Upper lobe of right lung (tissue), 1 donor: ENCODE measurements at regions not wholly inside any gene's neighbourhood (a gene's known extent, or its start where the extent isn't known, plus 50 kb on each side); places are given as distances from the start of the nearest gene placed in this dataset. TPM values are rescaled to one million over a fixed set of nuclear protein-coding genes. Genes with fewer than 3 reads are reported as not detected.
"Not testable (repeated sequence)": the region's sequence is repeated elsewhere in the genome, so short reads cannot be mapped to it uniquely, and the experiment has no call there.

Experiments used
- ATAC-seq: fragments of 200-7000 bp; cut with Tn5 transposase; one replicate; pipeline ENCODE4 v1.9.1; 2020; ENCODE audit warnings: mild to moderate bottlenecking, moderate library complexity
- DNase-seq: peaks from one replicate; pipeline ENCODE4 v3.0.0-alpha.2; 2020
- H3K27ac ChIP-seq: fragments of 200-600 bp; one replicate; pipeline ENCODE4 v1.8.0; 2022
- H3K27me3 ChIP-seq: fragments of 200-600 bp; one replicate; pipeline ENCODE4 v1.8.0; 2022; ENCODE audit warnings: mild to moderate bottlenecking
- H3K36me3 ChIP-seq: fragments of 200-600 bp; one replicate; pipeline ENCODE4 v1.8.0; 2022
- H3K4me1 ChIP-seq: fragments of 200-600 bp; one replicate; pipeline ENCODE4 v1.8.0; 2022
- H3K4me3 ChIP-seq: fragments of 200-600 bp; one replicate; pipeline ENCODE4 v1.8.0; 2022; ENCODE audit warnings: mild to moderate bottlenecking
- H3K9me3 ChIP-seq: fragments of 200-600 bp; one replicate; pipeline ENCODE4 v1.8.0; 2022
- intact Hi-C: fragments of 100-400 bp; cut with DNase I; formaldehyde crosslinking; loops from one replicate; pipeline ENCODE4 v1.11.0; 2022
- microRNA-seq: library from miRNA; unstranded; fragments of <30 nt; microRNA quantifications from one replicate; pipeline ENCODE4 v1.2.0, GENCODE V29; 2020; ENCODE audit warnings: borderline microRNAs expressed
- donor health status: DM: no; HTN: yes; CAD: no; lungs with severe emphysema.

GRCh38 chr7:56910973-56911372 is 221.3 kb downstream of the ZNF479 start:
- H3K36me3 ChIP-seq, H3K9me3 ChIP-seq, H3K4me3 ChIP-seq, DNase-seq, H3K27me3 ChIP-seq, H3K27ac ChIP-seq, ATAC-seq, H3K4me1 ChIP-seq, intact Hi-C loops: not testable (repeated sequence)

GRCh38 chr7:56889454-56889853 is 242.8 kb downstream of the ZNF479 start:
- ATAC-seq, H3K36me3 ChIP-seq, H3K27me3 ChIP-seq, H3K4me3 ChIP-seq, intact Hi-C loops, H3K4me1 ChIP-seq, DNase-seq, H3K27ac ChIP-seq, H3K9me3 ChIP-seq: not testable (repeated sequence)

DNA sequence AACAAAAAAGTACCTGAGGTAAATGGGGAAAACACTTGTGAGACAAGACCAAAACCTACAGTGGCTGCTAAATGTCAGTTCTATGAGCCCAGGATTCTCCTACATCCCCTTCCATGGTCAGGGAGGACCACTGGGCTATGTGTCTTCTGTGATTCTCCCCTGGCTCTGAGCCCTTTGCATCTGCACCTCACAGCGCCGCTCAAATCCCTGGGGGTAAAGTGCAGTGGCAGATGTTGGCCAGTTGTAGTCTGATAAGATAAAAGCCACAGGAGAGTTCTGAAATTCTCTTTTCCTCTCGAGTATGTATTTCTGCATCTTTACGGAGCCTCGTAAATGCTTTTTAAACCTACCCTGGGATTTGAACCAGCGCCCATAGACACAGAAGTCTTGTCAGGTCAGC is 247.1 kb downstream of the ZNF479 start:
- H3K9me3 ChIP-seq, DNase-seq, ATAC-seq, H3K4me3 ChIP-seq, H3K27ac ChIP-seq, H3K4me1 ChIP-seq, intact Hi-C loops, H3K36me3 ChIP-seq, H3K27me3 ChIP-seq: not testable (repeated sequence)

DNA sequence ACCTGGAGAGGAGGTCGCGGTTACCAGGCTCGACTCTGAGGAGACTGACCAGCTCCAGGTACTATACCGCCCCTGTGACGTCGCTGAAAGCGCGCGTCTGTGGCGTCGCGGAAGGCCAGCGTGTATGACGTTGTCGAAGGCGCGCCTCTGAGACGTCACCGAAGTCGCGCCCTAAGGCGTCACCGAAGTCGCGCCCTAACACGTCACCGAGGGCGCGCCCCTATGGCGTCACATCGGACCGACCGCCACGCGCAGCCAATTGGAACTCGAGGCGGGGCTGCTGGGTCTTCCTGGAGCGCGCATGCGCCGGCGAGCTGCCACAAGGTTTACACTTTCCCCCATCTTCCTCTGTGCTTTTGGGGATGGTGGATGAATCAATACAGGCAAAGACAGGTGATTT is 249.9 kb downstream of the ZNF479 start:
- H3K27me3 ChIP-seq, H3K36me3 ChIP-seq, H3K4me3 ChIP-seq, intact Hi-C loops, H3K4me1 ChIP-seq, H3K27ac ChIP-seq, H3K9me3 ChIP-seq, DNase-seq: not testable (repeated sequence)
- peak; percentile 35 for ATAC-seq

Small RNA genes lying in the stretch of these regions (microRNA-seq; reads per million reads assigned to microRNA genes)
- gene MIR4283-1, result not detected
